ENCODE measurements at regions not wholly inside any gene's neighbourhood (a gene's known extent, or its start where the extent isn't known, plus 50 kb on each side); places are given as distances from the start of the nearest gene placed in this dataset.

DNA sequence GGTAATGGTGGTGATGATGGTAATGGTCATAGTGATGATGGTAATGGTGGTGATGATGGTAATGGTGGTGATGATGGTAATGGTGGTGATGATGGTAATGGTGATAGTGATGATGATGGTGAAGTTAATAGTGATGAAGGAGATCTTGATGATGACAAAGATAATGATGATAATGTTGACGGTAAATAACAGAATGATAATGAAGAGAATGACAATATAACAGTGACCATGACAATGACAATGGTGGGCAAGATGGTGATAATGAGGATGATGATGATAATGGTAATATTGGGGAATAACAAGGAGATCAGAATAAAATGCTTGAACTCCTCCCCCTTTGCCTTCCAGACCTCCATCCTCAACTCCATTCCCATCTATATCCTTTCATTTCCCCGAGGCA, 233.3 kb upstream of the SFSWAP start:
- Histone ChIP-seq H3K4me3 (no peak overlapping the region), H3K4me1 (no peaks in the 10 kb centered on the region), H3K9me3 (no peaks in the 10 kb centered on the region), H3K36me3 (no peaks in the 10 kb centered on the region), H3K27ac (no peak overlapping the region), H3K27me3 (peaks cover 0 to 22% (median 16%) of the 10 kb centered on the region in 7 donors)
- ATAC-seq (no peak), DNase-seq (no peak)
- WGBS, 2 donors, result 93 to 95% methylated on average over 2 of the region's 2 CpGs
- TF ChIP-seq, protein P1, sequence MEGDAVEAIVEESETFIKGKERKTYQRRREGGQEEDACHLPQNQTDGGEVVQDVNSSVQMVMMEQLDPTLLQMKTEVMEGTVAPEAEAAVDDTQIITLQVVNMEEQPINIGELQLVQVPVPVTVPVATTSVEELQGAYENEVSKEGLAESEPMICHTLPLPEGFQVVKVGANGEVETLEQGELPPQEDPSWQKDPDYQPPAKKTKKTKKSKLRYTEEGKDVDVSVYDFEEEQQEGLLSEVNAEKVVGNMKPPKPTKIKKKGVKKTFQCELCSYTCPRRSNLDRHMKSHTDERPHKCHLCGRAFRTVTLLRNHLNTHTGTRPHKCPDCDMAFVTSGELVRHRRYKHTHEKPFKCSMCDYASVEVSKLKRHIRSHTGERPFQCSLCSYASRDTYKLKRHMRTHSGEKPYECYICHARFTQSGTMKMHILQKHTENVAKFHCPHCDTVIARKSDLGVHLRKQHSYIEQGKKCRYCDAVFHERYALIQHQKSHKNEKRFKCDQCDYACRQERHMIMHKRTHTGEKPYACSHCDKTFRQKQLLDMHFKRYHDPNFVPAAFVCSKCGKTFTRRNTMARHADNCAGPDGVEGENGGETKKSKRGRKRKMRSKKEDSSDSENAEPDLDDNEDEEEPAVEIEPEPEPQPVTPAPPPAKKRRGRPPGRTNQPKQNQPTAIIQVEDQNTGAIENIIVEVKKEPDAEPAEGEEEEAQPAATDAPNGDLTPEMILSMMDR (IDR thresholded peaks at IDR 0.05), result no peak
- intact Hi-C loops (cut with DNase I), result no loop called here

DNA sequence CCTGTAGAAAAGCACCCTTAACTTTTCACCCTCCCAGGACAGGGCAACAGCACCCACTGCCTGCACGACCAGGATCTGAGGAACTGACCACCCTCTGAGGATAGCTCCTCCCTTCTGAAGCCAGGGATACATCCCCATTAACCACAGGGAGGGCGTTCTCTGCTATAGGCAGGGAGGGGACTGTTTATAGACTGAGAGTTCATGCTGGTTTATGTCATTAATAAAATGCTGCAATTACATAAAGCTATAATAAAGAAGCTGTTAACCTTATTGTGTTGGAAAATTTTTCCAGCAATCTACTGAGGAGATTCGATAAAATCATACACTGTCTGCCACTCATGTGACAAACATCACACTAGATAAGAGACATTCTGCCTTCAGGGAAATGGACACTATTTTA, 232.4 kb upstream of the SFSWAP start:
- TF ChIP-seq, protein P1 (IDR thresholded peaks at IDR 0.05), result no peak
- no peaks in the 10 kb centered on the region for H3K4me1 ChIP-seq
- no peak overlapping the region for H3K27ac ChIP-seq
- H3K36me3 ChIP-seq, result no peaks in the 10 kb centered on the region
- DNase-seq (no peak), ATAC-seq (no peak)
- intact Hi-C loops (cut with DNase I), result no loop called here
- peaks cover 0 to 21% (median 13%) of the 10 kb centered on the region in 7 donors for H3K27me3 ChIP-seq
- 68 to 72% methylated on average over 3 of the region's 3 CpGs for WGBS, 2 donors
- H3K9me3 ChIP-seq, result no peaks in the 10 kb centered on the region
- H3K4me3 ChIP-seq, result no peak overlapping the region

GRCh38 chr12:131482199-131482598, 228.7 kb upstream of the SFSWAP start:
- TF ChIP-seq, protein P1 (IDR thresholded peaks at IDR 0.05), result no peak

DNA sequence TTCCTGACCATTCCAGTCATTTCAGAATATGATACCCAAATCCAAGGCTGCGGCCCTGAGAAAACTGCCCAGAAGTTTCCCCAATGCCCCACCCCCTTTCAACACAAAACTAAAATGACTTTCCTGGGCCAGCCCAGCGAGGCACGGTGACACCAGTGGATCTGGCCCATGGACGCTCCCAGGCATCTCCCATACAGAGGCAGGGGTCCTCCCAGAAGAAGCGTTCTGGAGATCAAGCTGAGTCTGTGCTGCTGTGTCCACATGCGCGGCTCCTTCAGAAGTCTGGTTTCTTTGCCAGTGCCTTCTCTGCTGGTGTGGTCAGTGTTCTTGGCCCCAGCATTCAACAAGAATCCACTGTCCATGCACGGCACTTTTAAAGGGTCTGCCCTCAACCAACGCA, 228.2 kb upstream of the SFSWAP start:
- no peak for ATAC-seq
- no peak overlapping the region for H3K27ac ChIP-seq
- H3K36me3 ChIP-seq, result no peaks in the 10 kb centered on the region
- H3K4me1 ChIP-seq, result peaks cover 0 to 4% (median 0%) of the 10 kb centered on the region in 9 donors
- TF ChIP-seq, protein P1 (IDR thresholded peaks at IDR 0.05), result no peak
- H3K9me3 ChIP-seq, result no peaks in the 10 kb centered on the region
- H3K27me3 ChIP-seq, result peaks cover 0 to 22% (median 8%) of the 10 kb centered on the region in 7 donors
- intact Hi-C loops (cut with DNase I), result no loop called here
- H3K4me3 ChIP-seq, result no peak overlapping the region
- no peak for DNase-seq
- WGBS, 2 donors, result 82 to 93% methylated on average over 9 of the region's 9 CpGs

More at GRCh38 chr12:131482199-131482598, 228.7 kb upstream of the SFSWAP start:
- H3K4me3 ChIP-seq, result no peak overlapping the region
- ATAC-seq, result no peak
- H3K36me3 ChIP-seq, result no peaks in the 10 kb centered on the region
- H3K4me1 ChIP-seq, result no peaks in the 10 kb centered on the region
- H3K9me3 ChIP-seq, result no peaks in the 10 kb centered on the region
- DNase-seq, result no peak
- H3K27me3 ChIP-seq, result peaks cover 0 to 22% (median 8%) of the 10 kb centered on the region in 7 donors
- 72 to 74% methylated on average over 6 of the region's 6 CpGs for WGBS, 2 donors
- no peak overlapping the region for H3K27ac ChIP-seq
- intact Hi-C loops (cut with DNase I), result no loop called here
